ENCODE measurements at regions not wholly inside any gene's neighbourhood (a gene's known extent, or its start where the extent isn't known, plus 50 kb on each side); places are given as distances from the start of the nearest gene placed in this dataset.

DNA sequence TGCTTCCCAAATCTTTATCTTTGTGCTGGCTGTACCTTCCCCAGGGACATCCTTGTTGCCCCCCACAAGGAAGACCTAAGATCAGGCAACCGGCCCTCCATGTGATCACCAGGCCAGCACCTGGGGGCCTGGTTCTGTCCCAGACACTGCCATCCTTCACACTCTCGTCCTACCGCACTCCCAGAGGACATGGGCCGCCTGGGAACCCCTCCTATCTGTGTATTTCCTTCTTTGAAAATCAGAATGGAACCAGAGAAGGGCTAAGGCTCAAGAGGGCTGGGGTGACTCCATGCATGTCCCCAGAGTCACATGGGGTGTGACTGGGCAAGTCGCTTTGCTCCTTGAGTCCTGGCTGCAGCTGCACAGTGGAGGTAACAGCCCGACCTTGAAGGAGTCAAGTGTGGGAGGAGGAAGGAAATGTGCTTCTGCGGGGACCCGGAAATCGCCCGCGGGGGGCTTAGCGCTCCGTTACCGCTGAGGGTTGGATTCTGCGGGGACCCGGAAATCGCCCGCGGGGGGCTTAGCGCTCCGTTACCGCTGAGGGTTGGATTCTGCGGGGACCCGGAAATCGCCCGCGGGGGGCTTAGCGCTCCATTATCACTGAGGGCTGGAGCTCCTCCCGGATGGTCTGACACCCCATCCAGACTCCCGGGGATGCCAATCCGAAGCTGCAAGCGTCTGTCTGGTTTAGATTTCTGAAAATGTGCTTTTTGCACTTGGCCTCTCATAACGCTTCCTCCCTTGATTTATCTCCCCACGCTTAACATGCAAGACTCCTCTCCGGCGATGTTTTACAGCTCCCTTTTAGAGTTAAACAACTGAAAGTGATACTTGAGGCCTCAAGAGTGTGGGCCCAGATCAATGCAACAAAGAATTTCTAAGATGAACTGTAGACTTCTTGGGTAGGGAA lies 278.9 kb downstream of the NPHP4 start:
- no peak for DNase-seq (ENCODE audit: low read depth)

DNA sequence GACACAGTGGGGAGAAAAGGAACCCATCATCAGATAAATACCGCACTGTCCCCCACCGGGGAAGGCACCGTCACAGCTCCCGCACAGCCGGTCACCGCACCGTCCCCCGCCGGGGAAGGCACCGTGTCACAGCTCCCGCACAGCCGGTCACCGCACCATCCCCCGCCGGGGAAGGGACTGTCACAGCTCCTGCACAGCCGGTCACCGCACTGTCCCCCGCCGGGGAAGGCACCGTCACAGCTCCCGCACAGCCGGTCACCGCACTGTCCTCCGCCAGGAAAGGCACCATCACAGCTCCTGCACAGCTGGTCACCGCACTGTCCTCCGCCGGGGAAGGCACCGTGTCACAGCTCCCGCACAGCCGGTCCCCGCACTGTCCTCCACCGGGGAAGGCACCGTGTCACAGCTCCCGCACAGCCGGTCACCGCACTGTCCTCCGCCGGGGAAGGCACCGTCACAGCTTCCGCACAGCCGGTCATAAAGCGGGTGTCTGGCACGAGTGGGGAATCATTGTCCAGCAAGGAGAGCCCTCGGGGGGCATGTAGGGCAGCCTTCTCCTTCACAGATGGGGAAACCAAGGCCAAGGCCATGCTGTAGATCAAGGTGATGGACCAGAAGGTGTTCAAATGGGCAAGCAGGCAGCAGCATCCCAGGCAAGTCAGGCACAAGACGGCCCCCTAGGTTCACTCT lies 280.1 kb downstream of the NPHP4 start:
- DNase-seq (ENCODE audit: low read depth): no peak

DNA sequence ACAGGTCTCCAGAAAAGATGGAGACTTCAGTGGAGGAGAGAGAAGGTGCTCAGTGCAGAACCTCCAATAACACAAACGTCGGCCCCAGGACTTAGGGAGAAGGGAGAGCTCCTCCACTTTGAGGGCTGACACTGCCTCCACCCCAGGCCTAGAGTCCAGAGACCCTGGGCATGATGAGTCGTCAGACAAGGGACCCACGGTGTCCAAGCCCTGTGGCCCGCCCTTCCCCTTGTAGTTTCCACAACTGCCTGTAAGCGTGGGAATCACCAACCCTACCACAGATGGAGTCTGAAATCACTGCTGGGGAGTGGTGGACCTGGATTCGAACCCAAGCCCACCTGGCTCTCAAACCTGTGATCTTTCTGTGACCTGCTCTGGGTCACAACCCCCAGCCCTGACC lies 281.1 kb downstream of the NPHP4 start:
- no peak for DNase-seq (ENCODE audit: low read depth)

GRCh38 chr1:5709976-5710375 lies 282.2 kb downstream of the NPHP4 start:
- DNase-seq (ENCODE audit: low read depth): no peak

- DNase-seq (ENCODE audit: low read depth): no peak
These were observed 282.7 kb downstream of the NPHP4 start for GRCh38 chr1:5709461-5709975.

DNA sequence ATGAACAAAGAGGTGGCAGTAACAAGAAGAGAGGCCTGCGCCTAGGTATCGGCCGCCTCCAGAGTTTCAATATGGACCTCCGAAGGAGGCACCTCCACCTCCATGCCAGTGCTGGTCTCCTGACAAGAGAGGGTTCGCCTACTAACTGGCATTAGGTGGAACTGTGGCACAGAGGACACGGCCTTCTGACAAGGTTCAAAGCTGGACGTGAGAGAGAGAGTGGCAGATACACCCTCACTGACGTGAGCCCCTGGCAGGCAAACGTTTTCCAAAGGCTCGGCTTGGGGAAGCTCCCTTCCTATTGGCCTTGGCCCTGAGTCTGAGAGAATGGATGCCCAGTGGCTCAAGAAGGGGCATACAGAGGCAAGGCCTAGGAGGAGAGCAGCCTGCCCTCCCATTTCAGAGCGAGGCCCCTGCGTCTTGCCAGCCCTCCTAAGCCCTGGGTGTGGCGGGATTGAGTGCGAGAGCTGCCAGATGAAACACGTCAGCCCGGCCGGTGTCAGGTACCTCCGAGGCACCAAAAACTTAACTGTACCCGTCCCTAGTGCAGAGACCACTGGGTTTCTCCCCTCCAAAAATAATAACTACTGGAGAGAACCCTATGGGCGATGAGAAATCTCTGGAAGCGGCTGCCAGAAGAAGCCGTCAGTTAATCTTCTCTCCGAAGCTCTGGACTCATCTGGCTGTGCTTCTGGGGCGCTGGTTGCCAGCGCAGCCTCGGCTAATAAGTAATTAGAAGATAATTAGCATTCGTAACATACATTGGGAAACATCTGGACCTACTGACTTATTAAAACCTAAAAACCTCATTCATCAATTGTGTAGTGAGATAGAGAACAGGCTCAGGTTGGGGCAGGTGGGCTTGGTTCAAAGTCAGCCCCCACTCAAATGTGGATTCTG lies 283.6 kb downstream of the NPHP4 start:
- no peak for DNase-seq (ENCODE audit: low read depth)

GRCh38 chr1:5707566-5708345 lies 284.5 kb downstream of the NPHP4 start:
- DNase-seq (ENCODE audit: low read depth): no peak

- no peak for DNase-seq (ENCODE audit: low read depth)
These were observed 286.0 kb downstream of the NPHP4 start for GRCh38 chr1:5706239-5706638.

- DNase-seq (ENCODE audit: low read depth): no peak
These were observed 286.5 kb downstream of the NPHP4 start for GRCh38 chr1:5705751-5706150.

- DNase-seq (ENCODE audit: low read depth): no peak
These were observed 287.4 kb downstream of the NPHP4 start for GRCh38 chr1:5704561-5705514.

GRCh38 chr1:5701642-5702041 lies 290.6 kb downstream of the NPHP4 start:
- DNase-seq (ENCODE audit: low read depth): no peak

- DNase-seq (ENCODE audit: low read depth): no peak
These were observed 298.7 kb downstream of the NPHP4 start for GRCh38 chr1:5693568-5693967.

DNA sequence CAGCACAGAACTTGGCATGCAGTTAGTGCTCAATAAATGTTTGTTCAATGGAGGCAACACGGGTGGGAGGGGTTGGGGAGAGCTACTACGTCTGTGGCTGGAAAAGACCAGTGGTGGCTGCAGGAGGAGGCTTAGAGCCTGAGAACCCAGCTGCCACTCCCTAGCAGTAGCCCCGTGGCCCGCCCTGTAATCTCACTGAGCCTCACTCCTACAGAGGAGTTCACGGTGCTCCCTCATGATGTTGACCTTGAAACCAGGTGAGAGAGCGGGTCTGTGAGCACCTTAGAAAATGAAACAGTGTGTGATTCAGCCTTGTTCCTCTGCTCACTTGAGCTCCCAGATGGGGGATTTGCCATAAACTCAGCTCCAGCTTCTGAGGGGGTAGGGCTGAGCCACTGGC lies 299.6 kb downstream of the NPHP4 start:
- DNase-seq (ENCODE audit: low read depth): no peak

DNA sequence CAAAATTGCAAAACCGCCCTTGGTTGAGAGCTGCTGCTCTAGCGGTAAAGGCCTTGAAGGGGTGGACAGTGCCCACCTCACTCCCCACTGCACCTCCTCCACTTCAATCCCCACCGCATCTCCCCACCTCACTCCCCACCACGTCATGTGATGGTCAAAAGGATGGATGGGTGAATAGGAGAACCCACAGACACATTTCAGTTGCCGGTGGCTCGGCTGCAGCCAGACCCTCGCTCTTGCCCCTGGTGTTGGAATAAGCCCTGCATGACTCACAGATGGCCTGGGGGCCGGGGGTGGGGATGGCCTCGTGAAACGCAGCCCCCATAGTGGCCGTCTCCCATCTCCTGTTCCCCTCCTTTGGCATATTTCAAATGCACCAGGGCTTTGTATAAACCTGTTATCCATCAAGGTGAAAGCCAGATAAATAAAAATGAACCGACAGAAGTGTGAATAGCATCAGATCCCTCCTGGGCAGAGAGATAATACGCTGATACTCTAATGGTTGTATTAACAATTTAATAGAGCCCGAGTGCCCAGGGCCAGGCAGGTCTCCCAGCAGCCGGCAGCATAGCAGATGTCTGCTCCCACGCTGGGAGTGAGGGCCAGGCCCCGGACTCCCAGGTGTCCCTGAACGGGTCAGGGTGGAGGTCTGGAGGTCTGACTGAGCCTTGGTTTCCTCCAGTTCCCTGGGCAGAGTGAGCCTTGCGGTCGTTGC lies 300.3 kb downstream of the NPHP4 start:
- DNase-seq (ENCODE audit: low read depth): no peak

- no peak for DNase-seq (ENCODE audit: low read depth)
These were observed 301.3 kb downstream of the NPHP4 start for GRCh38 chr1:5690898-5691297.

DNA sequence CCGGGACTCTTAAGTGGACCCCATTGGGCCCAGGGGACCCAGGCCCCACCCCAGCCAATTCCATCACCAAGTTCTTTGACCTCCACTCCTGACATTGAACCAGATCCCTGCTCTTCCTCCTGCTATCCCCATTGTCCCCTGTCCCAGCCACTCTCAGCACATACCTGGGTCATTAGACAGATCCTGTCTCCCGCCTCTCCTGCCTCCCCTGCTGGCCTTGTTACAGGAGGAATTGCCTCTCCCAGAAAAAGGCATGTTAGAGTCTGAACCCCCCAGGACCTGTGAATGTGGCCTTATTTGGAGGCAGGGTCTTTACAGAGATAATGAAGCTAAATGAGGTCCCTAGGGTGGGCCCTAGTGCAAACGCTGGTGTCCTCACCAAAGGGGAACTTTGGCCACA lies 301.9 kb downstream of the NPHP4 start:
- no peak for DNase-seq (ENCODE audit: low read depth)

DNA sequence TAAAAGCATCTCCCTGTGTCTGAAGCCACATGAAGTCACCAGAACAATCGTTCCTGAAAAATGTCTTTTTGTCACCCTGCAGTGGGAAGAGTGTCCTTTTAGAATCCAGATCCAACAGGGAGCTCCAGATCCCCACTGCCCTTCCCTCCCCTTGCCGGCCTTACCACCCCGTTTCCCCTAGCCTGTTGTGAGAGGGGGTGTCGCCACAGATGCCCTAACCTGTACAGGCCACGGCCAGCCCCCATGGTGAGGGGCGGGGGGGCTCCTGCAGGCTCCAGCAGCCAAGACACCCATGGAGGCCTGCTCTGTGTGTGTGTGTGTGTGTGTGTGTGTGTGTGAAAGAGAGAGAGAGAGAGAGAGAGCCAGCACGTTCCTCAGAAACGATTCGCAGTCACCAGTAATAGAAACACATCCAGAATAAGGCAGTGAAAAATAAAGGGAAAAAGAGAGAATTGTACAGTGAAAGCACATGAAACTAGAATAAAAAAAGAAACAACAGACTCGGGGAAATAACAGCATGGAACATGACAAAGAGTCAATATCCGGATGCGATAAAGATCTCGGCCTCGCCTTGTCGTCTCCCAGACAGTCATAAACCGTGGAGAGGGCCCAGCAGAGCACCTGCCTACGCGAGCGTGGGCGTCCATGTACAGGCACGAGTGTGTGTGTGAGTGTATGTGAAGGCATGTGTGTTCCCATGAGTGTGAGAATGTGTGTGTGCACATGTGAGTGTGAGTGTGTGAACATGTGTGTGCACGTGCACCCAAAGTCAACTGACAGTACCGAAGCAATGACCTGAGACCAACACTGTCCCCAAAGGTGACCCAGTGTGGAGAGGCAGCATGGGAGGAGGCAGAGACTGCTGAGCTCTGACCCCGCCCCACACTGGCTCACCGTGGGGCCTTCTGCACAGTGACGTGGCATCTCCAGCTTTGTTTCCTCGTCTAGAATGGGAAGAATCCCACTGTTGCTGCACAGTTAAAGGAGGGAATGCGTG lies 303.8 kb downstream of the NPHP4 start:
- DNase-seq (ENCODE audit: low read depth): no peak

Data from amniotic epithelial cell (primary cell).